ENCODE measurements at regions not wholly inside any gene's neighbourhood (a gene's known extent, or its start where the extent isn't known, plus 50 kb on each side); places are given as distances from the start of the nearest gene placed in this dataset.

GRCh38 chr6:125574604-125575003 lies 174.8 kb upstream of the HEY2 start:
- TF ChIP-seq ZFX (IDR thresholded peaks at IDR 0.05) (no peak), CTCF (conservative IDR thresholded peaks at IDR 0.05) (no peak)

Data from C4-2B (cell line).